Spleen (tissue), 7 donors: ENCODE measurements at regions not wholly inside any gene's neighbourhood (a gene's known extent, or its start where the extent isn't known, plus 50 kb on each side); places are given as distances from the start of the nearest gene placed in this dataset.

Experiments used
- POLR2A ChIP-seq, 3 donors: fragments of 450-650 bp; IDR thresholded peaks; one replicate each; pipeline ENCODE4 v1.5.1; 2017; ENCODE audit warnings: antibody characterized with exemption in 3 of 3, mild to moderate bottlenecking in 1 of 3
- POLR2AphosphoS5 ChIP-seq, 3 donors: sonication (generic); formaldehyde crosslinking; IDR thresholded peaks; one replicate each; pipeline ENCODE4 v1.5.1; 2017; ENCODE audit warnings: antibody characterized with exemption in 3 of 3
- TF ChIP-seq, protein P1 (sequence below), 11 experiments: fragments of 200-600 bp in 7 of 11; fragments of 450-650 bp in 4 of 11; sonication (generic) in 4 of 11; IDR thresholded peaks in 8 of 11; conservative IDR thresholded peaks in 3 of 11; 1 replicate in 7 of 11; 2 replicates in 4 of 11; pipeline versions ENCODE4 v1.4.0 to v1.8.0; 2016 to 2021; ENCODE audit warnings: antibody characterized with exemption in 11 of 11, inconsistent platforms in 4 of 11, mild to moderate bottlenecking in 1 of 11
- donor health status: DM: no; HTN: no; CAD: no; lungs with moderate emphysema.
- donor health status: DM: no; HTN: no; CAD: no.
- donor health status: DM: no; HTN: no; CAD: no.

DNA sequence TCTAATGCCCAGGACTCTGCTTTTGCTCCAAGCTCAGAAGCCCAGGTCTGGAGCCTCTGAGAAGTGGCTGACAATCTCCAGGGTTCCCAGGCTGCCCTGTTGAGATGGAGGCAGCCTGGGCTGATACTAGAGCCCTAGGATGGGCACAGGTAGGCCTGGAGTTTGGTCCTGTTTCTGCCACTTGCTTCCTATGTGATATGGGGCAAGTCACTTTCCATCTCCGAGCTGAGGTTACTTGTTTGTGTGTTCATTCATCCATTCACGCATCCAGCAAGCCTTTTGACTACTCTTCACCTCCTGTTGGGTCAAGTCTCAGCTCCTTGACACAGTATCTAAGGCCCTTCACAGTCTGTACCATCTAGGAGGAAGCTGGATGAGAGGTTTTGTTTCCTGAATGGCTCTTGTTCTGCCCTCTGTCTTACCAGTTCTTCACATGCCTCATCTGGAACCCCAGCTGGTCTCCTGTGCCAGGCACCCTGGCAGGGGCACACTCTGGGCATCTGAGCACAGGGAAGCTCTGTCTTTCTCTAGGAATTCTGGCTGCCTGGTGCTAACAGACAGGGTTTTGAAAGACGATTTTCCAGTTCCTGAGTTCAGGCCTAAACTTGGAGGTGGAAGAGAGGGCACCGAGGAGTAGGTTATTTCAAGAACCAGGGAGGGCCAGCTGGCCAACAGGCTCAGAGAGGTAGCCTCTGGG lies 53.2 kb upstream of the AMPD3 start:
- TF ChIP-seq, protein P1, sequence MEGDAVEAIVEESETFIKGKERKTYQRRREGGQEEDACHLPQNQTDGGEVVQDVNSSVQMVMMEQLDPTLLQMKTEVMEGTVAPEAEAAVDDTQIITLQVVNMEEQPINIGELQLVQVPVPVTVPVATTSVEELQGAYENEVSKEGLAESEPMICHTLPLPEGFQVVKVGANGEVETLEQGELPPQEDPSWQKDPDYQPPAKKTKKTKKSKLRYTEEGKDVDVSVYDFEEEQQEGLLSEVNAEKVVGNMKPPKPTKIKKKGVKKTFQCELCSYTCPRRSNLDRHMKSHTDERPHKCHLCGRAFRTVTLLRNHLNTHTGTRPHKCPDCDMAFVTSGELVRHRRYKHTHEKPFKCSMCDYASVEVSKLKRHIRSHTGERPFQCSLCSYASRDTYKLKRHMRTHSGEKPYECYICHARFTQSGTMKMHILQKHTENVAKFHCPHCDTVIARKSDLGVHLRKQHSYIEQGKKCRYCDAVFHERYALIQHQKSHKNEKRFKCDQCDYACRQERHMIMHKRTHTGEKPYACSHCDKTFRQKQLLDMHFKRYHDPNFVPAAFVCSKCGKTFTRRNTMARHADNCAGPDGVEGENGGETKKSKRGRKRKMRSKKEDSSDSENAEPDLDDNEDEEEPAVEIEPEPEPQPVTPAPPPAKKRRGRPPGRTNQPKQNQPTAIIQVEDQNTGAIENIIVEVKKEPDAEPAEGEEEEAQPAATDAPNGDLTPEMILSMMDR (IDR thresholded peaks at IDR 0.05 in 8 of 11, conservative IDR thresholded peaks at IDR 0.05 in 3 of 11), result no peak
- TF ChIP-seq POLR2AphosphoS5 (IDR thresholded peaks at IDR 0.05), result no peak
- TF ChIP-seq POLR2A (IDR thresholded peaks at IDR 0.05), result no peak
